A172 (cell line): ENCODE measurements at regions not wholly inside any gene's neighbourhood (a gene's known extent, or its start where the extent isn't known, plus 50 kb on each side); places are given as distances from the start of the nearest gene placed in this dataset.
"Not testable (repeated sequence)": the region's sequence is repeated elsewhere in the genome, so short reads cannot be mapped to it uniquely, and the experiment has no call there.

Experiments
- DNase-seq: peaks from one replicate; pipeline ENCODE4 v3.0.0-alpha.2; 2015; ENCODE audit warnings: low spot score

DNA sequence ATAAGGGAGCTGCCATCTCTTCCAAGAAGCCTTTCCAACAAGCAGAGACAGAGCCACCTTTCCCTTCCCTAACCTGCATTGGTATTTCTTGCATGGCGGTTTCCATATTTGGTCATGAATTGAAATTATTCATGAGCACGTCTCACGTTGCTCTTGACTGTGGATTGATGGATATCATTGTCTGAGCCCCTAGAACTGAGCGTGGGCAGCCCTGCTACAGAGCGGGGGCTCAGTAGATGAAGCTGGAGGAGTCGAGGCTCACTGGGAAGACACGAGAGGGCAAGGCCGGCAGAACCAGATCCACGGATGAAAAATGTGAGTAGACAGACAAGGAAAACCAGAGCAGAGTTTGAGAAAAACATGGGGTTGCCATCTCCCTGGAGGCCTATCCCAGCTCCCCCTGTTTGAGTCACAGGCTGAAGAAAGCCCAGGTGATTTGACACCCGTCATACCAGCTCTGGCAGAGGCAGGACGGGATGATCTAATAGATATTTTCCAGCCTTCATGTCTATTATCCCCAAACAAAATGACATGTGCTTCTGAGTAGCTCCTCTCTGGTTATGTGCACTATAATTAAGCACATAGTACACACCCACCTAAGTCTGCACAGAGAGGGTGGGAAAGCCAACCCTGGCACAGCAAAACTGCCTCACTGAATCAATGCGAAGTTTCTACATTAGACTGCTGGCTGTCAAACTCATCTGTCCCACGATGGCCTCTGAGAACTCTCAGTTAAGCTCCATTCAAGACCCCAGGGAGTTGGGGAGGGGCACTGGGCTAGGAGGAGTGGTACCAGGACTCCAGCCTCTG, 363.5 kb upstream of the KLHL29 start:
- no peak for DNase-seq

DNA sequence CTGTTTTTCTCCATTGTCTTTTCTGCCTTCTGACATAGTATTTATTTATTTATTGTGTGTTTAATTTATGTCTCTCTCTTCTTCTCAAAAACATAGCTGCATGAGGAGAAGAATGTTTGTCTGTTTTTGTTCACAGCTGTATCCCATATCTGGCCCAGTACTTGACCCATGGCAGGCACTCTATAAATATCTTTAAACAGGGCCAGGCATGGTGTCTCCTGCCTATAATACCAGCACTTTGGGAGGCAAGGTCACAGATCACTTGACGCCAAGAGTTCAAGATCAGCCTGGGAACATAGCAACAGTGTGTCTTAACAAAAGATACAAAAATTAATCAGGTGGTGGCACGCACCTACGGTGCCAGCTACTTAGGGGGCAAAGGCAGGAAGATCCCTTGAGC, 361.3 kb upstream of the KLHL29 start:
- DNase-seq, result no peak

DNA sequence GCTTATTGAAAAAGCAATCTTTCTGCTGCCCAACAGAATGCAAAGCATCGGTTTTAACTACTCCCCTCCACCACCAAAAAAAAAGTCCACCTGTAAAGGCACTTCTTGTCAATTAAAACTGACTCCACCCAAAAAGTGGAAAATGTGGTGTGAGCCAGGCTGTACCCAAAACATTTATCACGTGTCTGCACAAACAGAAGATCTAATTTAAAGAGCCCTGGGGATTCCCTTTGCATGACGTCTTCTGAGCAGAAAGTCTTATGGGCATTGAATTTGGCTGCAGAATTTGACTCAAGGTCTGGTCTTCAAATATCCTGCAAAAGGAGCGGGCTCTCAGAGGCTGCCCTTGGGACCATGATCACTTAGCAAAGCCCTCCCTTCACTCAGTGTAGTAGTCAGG, 358.3 kb upstream of the KLHL29 start:
- no peak for DNase-seq

DNA sequence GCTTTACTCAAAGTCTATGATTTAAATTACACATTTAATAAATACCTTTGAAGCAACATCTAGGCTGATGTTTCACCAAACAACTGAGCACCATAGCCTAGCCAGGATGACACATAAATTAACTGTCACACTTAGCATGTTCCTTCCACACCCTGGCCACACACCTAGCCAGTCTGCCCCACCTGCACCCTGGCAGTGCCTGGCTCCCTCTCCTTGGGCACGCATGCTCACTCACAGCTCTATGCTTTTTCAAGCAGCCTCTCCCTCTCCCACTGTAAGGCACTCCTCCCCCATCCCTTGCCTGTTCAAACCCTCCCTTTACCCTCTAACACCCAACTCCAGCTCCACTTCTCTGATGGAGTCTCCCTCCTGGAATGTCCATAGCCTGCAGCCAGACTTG, 357.6 kb upstream of the KLHL29 start:
- DNase-seq, result no peak

DNA sequence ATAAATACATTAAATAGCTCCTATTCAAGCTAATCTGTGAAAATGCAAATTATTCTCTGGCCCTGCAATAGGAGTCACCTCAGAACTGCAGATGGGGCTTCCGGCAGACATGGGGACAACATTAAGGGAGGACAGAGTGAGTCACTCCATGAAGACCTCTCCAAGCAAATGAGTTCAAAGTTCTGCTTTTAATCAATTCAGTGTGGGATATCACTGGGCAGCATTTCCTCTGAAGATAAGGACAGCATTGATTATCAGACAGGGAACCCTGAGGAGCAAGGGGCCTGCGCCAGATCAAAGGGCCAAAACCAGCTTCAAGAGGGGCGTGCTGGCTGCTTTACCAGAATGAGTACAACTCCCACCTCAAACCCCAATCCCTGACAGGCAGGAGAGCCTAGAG, 356.9 kb upstream of the KLHL29 start:
- no peak for DNase-seq

DNA sequence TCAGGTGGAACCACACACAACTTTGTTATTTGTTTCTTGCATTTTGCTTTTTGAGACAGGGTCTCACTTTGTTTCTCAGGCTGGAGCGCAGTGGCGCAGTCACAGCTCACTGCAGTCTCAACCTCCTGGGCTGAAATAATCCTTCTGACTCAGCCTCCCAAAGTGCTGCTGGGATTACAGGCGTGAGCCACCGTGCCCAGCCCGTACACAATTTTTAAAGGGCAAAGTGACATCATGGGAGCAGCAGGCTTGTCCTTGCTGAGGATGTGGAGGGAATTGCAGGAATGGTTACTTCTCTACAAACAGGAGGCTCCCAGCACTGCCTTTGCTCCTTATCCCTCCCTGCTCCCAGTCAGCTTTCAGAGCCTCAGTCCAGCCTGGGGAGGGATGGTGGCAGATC, 355.9 kb upstream of the KLHL29 start:
- no peak for DNase-seq

DNA sequence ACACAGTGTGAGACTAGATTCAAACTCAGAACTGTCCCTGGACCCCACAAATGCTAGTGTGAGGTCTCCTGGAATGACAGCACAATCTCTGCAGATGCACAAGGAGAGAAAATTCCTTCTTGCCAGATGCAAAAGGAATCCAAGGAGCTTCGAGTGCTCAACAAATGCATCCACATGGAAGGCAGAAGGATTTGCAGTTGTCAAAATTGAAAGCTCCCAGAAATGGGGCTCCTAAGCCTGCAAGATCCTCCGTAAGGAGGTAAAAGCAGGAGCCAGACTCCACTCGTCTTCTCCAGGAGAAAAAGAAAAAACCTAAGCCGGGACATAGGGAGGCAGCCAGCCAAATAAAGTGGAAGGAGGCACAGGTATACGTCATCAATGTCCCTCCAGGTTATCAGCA, 355.0 kb upstream of the KLHL29 start:
- no peak for DNase-seq

DNA sequence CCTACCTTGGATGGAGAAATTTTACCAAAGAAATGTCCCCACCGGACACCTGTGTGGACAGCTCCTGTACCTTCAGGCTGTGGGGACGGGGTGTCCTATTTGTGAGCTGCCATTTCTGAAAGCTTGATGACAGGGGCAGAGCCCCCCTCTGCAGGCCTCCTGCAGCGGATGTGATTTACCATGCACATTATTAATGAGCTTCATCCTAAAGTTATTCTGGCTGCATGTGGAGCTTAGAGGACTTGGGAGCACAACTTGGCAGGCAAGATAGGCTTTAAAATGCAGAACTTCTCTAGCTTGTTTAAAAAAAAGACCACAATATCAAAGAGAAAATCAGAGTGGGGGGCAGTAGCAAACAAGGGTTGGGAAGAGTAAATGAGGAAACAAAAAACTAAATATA, 350.0 kb upstream of the KLHL29 start:
- DNase-seq, result no peak

DNA sequence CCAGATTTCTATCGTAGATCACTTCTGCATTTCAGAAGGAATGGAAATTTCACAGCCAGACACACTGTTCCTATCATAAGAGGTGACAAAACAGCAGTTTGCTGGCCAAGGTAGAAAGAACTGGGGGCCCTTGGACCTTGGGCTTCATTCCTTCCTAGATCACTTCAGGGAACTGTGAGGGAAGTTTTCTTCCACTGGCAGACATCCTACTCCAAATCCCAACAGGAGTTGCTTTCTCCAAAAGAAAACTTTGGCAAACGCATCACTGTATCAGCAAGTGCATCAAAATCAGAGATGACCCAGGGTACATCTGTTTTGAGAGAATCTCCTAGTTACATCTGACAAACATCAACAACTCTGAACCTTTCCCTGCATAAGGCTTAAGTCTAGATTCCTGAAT, 348.4 kb upstream of the KLHL29 start:
- no peak for DNase-seq

DNA sequence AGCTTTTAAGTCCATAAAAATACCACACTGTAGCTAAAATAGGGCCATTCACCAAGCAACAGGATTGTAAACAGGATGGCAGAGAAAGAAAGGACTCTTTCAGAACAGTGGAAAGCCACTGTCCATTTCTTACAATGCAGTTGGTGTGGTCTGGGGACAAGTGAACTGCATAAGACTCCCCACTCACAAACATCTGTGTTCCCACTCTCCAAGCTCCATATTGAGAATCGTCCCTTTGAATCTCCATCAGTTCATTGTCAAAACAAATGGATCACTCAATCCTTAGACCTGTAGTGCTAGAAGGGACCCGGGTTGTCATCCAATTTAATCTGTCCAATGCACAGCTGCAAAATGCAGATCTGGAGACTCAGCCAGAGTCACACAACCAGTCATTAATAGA, 347.4 kb upstream of the KLHL29 start:
- DNase-seq, result no peak

DNA sequence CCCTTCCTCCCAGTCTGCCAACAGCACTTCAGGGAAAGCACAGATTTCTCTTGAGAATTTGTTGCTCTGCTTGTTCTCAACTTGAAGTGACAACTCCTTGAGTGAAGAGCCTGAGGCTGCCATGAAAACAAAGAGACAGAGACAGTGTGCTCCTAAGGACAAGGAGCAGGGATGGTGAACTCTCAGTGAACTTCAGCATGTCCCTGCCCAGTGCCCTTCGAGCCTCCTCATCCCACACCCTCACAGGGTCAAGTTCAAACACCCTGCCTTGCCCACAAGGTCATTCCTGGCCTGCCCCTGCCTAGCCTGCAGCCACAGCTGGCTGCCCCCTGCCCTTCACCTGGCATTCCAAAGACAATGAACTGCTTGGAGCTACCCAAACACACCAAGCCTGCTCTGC, 343.5 kb upstream of the KLHL29 start:
- no peak for DNase-seq

DNA sequence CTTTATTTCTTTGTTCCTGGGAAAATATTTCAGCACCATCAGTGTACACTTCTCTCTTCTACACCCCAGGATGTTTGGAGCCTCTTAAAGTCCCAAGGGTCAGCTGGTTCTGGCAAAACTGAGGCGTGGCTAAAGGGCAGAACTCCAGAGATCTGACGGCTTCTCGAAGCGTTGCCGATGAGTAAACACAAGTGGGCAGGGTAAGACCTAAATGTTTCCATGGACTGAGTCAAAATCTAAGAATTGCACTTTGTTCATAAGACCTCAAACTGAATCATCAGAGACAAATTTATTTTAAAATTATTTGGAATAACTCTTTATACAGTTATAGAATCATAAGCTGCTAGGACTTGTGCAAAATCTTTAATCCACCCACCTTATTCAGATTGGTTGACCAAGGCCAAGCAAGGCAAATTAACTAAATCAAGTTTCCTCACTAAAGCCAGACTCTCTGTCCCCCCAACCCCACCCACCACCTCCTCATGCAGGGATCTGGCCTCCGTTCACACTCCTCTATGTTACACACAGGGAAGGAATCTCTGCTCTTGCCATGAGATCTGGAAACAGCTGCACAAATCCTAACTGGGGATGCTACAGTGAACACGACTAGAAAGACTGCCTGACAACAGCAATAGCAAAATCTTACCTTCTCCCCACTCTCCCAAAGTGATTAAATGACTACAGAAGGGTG, 342.6 kb upstream of the KLHL29 start:
- no peak for DNase-seq

DNA sequence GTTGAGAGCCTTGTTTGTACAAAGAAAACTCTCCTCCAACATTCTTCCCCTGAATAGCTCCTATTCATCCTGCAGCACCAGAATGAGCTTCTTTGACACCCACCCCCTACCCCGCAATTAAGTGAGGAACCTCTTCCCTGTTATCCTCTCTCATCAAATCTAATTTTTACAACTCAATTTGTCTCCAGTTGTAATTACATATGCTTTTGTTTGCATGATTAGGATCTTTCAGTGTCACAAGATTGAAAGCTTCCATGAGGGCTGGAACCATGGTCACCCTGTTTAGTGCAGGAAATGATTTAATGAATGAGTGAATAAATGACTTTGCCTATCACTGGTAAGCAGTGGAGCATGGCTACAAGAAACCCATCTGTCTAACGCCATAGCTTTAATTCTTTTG, 334.6 kb upstream of the KLHL29 start:
- DNase-seq, result no peak

DNA sequence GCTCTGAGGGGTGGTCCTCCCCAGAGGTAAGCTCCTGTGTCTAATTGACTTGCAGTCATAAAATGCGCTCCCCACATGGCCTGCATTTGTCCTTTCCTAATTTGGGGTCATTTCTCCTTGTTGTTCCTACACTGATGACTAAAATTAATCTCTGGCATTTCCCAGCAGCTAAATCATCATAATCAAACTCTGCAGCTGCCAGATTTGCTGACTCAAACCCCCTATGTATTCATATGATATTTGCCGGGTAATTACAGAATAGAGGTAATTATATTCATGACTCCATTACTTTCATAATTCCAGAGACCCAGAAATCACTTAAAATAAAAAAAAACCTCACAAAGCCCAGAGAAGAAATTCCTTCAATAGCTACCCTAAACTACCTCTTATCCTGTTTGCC, 331.4 kb upstream of the KLHL29 start:
- no peak for DNase-seq

DNA sequence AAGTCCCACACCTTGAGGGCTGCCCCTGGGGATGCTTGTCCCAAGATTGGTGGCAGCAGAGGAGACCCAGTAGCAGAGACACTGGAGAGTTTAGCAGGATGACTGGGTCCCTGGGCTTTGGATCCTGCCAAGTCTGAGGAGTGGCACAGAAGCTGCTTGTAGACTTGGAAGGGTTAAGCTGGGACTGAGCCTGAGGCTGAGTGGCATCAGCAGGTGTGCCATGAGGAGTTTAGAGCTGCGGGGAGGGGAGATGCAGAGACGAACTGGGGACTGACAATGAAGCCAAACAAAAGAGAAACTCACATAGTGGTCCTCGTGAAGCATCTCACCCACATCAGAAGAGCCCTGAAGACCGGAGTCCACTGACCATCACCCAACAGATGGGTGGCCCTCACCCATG, 329.7 kb upstream of the KLHL29 start:
- DNase-seq, result no peak

DNA sequence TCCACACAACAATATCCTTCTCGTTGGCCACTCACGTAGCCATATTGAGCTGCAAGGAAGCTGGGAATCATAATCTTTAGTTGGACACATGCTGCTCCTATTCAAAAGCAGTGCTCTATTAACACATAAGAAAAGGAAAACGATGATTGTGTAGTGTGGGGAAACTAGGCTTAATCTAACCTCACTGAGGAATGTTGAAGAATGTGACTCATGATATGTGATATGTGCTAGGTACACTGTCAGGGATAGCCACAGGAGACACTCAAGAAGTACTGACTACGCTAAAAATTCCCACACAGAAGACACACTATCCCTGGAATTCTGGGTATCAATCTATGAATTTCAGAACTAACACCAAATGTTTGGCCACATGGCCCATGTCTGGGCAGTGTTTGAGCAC, 328.1 kb upstream of the KLHL29 start:
- DNase-seq, result not testable (repeated sequence)

DNA sequence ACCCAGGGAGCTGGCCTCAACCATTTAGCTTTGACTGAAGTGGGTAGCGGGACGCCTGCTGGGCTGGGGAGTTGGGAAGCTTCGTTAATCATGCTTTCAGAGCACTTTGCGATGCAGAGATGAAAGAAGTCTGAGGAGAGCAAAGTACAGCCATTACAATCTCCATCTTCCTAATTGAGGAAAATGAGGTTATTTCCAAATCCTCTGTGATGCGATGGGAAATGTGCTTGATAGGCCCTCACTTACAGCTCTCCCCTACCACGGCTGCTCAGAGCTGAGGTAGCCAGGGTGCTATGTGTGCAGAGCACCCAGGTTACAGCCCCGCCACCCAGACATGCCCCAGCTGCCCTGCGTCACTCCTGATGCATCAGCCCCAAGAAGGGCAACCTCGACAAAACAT, 326.5 kb upstream of the KLHL29 start:
- no peak for DNase-seq

DNA sequence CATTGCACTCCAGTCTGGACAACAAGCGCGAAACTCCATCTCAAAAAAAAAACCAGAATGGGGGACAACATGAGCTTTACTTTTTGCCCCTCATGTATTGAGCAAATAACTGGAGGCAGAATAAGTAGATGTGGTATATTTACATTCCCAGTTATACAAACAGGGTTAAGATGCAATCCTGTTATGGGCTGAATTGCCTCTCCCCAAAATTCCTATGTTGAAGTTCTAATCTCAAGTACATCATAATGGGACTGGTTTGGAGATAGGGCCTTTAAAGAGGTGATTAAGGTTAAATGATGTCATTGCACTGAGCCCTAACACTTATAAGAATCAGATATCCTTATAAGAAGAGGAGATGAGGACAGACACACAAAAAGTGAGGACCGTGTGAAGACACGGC, 319.8 kb upstream of the KLHL29 start:
- no peak for DNase-seq

DNA sequence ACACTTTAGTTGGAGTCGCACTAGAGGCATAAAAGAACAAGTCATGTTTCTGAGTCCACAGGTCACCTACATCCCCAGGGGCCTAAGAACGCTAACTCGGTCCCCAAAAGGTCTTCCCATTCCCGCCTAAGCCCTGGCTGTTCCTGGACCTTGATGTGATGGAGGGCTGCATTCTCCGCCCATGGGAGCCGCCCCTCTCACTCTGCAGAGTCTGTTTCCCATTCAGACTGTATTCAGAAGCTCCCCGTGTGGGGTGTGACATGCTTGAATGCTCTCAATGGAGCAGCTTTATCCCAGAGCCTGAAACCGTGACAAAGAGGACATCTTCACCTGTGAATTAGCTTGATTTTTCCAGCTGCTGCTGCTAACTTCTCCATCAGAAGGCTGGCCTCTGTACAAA, 319.0 kb upstream of the KLHL29 start:
- DNase-seq, result no peak

DNA sequence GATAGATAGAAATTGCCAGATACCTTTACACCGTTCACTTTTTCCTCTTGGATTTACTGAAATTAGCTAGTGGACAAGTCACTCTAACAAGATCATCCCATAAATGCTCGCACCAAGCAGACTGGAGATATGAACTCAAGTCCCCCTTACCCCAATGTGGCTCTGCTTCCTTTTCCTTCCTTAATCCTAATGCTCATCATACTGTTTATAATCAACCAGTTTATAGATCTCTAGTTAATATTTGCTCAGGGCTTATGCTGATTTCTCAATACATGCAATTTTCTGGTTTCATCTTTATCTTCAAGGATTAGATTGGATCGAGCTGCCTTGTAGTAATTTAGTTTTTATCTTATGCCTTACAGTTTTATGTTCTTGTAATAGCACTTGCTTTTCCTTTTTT, 318.3 kb upstream of the KLHL29 start:
- no peak for DNase-seq

DNA sequence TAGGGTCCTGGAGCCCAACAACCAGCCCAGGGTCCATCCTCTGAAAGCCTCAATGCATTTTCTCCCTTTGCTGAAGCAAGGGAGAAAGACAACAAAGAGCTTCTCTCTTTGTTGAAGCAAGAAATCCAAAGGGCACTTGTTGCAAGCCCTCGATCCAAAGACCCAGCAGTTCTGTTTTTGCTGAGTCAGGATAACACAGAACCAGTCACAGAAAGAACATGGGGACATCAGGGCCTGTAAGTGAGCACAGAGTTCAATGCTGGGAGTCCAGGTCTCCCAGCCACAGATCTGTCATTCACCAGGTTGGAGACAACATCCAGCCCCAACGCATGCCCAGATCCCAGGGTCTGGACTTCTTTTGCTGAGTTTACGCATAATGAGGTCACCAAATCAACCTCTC, 315.8 kb upstream of the KLHL29 start:
- no peak for DNase-seq

DNA sequence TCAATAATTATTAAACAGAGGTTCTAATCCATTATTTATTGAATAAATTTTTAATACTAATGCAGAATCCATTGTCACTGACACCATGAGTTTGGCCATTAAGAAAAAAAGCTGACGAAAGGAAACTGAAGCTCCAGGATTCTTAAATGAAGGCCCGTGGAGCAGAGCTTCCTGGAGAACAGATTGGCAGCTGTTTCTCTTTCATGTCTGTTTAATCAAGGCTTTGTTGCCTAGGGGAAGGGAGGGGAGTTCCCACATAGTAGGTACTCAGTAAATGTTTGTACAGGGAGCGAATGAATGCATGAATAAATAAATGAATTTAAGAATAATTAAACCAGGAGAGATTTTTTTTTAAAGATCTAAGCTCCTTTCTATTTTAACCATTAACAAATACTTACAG, 315.1 kb upstream of the KLHL29 start:
- no peak for DNase-seq

DNA sequence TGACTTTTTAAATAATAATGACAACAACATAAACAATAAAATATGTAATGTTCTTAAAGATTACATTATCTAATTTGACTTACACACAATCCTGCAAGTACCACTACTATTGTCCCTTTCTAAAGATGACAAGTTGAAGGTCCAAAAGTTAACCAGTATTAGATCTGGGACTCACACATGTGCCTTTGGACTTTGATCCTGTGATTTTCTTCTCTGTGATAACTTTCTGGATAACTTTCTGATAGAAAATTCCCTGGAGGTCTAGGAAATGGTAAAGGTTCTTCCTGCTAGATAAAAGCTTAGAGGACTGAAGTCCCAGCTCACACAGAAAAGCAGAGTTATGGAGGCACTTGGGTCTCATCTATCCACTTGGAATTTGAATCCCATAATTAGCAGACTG, 311.9 kb upstream of the KLHL29 start:
- DNase-seq, result no peak

DNA sequence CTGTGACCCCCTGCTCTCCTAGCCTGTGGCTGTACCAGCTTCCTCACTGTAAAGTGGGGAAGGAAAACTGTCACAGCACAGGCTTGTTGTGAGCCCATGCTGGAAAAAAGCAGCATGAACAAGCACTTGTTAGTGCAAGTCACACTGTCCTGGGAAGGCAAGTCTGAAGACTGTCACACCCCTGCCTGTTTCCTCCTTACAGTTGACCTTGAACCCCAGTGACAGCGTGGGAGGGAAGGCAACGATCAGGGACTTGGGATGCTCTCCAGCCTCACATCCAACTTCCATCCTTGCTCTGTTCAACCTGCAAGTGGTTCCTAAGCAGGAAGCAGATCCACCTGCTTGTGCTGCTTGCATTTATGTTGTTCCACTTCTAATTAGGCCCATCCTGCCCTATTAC, 311.3 kb upstream of the KLHL29 start:
- DNase-seq, result no peak
